Lower leg skin (tissue), 3 donors: ENCODE measurements at regions not wholly inside any gene's neighbourhood (a gene's known extent, or its start where the extent isn't known, plus 50 kb on each side); places are given as distances from the start of the nearest gene placed in this dataset.

Experiments
- POLR2A ChIP-seq, 2 donors: fragments of 450-650 bp; IDR thresholded peaks; one replicate each; pipeline ENCODE4 v1.6.1; 2016 to 2017; ENCODE audit warnings: antibody characterized with exemption in 2 of 2, mild to moderate bottlenecking in 1 of 2, moderate library complexity in 1 of 2
- TF ChIP-seq, protein P1 (sequence below), 3 donors: fragments of 450-650 bp; IDR thresholded peaks; one replicate each; pipeline ENCODE4 v1.5.1; 2016; ENCODE audit warnings: antibody characterized with exemption in 3 of 3, mild to moderate bottlenecking in 3 of 3, moderate library complexity in 2 of 3

DNA sequence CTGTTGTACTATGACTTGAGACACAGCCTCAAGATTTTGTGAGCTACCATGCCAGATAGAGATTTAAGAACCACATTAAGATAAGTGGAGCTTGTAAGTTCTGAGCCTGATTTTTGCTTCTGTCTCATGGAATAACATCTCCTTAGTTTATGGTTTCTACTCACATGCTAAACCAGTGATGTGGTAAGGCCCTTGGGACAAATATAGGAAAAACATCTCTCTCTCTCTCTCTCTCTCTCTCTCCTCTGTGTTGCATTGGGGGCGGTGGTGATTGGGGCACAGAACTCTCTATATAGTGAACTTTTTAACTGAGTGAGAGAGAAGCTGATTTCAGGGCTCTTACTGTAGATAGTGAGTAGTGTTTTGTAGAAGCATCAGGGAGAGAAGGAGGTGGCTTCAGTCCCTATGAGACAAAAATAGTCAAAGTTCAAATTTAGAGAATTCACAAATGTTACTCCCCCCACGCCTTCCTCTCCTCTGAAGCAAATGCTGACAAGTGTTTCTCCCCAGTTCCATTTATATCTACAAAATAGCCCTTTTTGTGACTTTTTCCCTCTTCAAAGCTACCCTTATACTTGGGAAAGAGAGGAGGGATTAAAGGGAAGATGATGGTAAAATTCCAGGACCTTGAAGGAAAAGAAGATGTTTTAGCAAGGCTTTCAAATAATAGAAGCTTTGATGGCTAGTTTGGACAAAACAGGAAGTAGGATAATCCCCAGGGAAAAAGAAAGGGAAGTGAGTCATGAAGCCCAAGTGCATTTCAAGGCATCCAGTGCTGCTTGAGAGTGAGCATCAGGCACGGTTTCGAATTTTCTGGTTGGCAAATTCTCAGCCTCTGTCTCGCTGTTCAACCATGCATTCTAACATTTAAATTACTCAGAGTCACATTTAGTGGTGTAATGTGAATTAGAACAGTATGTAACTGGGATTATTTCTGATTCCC lies 134.3 kb upstream of the AP1S2 start:
- no peak for TF ChIP-seq POLR2A (IDR thresholded peaks at IDR 0.05)
- TF ChIP-seq, protein P1, sequence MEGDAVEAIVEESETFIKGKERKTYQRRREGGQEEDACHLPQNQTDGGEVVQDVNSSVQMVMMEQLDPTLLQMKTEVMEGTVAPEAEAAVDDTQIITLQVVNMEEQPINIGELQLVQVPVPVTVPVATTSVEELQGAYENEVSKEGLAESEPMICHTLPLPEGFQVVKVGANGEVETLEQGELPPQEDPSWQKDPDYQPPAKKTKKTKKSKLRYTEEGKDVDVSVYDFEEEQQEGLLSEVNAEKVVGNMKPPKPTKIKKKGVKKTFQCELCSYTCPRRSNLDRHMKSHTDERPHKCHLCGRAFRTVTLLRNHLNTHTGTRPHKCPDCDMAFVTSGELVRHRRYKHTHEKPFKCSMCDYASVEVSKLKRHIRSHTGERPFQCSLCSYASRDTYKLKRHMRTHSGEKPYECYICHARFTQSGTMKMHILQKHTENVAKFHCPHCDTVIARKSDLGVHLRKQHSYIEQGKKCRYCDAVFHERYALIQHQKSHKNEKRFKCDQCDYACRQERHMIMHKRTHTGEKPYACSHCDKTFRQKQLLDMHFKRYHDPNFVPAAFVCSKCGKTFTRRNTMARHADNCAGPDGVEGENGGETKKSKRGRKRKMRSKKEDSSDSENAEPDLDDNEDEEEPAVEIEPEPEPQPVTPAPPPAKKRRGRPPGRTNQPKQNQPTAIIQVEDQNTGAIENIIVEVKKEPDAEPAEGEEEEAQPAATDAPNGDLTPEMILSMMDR (IDR thresholded peaks at IDR 0.05): no peak
